H9 (cell line): ENCODE measurements at regions not wholly inside any gene's neighbourhood (a gene's known extent, or its start where the extent isn't known, plus 50 kb on each side); places are given as distances from the start of the nearest gene placed in this dataset.

ENCODE experiments used
- DNase-seq: peaks from one replicate; pipeline ENCODE4 v3.0.0-alpha.2; 2017
- H2AFZ ChIP-seq: one replicate; pipeline ENCODE4 v1.6.1; 2013; ENCODE audit warnings: mild to moderate bottlenecking, low read length, control low read depth, moderate library complexity
- H2AK5ac ChIP-seq: 2 replicates; pipeline ENCODE4 v1.6.1; 2013; ENCODE audit warnings: low read length, control low read depth, mixed read lengths; ENCODE audit not compliant: insufficient read length
- H2BK120ac ChIP-seq: one replicate; pipeline ENCODE4 v1.6.1; 2013; ENCODE audit warnings: low read depth, mild to moderate bottlenecking, low read length, control low read depth, inconsistent platforms; ENCODE audit not compliant: poor library complexity, severe bottlenecking
- H2BK12ac ChIP-seq: 2 replicates; pipeline ENCODE4 v1.6.1; 2013; ENCODE audit warnings: low read length, control low read depth, mixed read lengths, low read depth; ENCODE audit not compliant: insufficient read length
- H2BK15ac ChIP-seq: 2 replicates; pipeline ENCODE4 v1.6.1; 2013; ENCODE audit warnings: low read depth, low read length, control low read depth
- H2BK20ac ChIP-seq: one replicate; pipeline ENCODE4 v1.6.1; 2013; ENCODE audit warnings: low read depth, mild to moderate bottlenecking, low read length, control low read depth, inconsistent platforms; ENCODE audit not compliant: poor library complexity, severe bottlenecking
- H2BK5ac ChIP-seq: 2 replicates; pipeline ENCODE4 v1.6.1; 2013; ENCODE audit warnings: low read length, control low read depth, mixed read lengths; ENCODE audit not compliant: insufficient read length
- H3K14ac ChIP-seq: 2 replicates; pipeline ENCODE4 v1.6.1; 2013; ENCODE audit warnings: low read length, control low read depth; ENCODE audit not compliant: insufficient read depth
- H3K18ac ChIP-seq: 2 replicates; pipeline ENCODE4 v1.6.1; 2013; ENCODE audit warnings: low read depth, mild to moderate bottlenecking, mixed read lengths, low read length, control low read depth; ENCODE audit not compliant: insufficient read length
- H3K23ac ChIP-seq: 2 replicates; pipeline ENCODE4 v1.6.1; 2013; ENCODE audit warnings: low read length, control low read depth, mixed read lengths, low read depth; ENCODE audit not compliant: insufficient read length
- H3K23me2 ChIP-seq: 2 replicates; pipeline ENCODE4 v1.6.1; 2013; ENCODE audit warnings: low read depth, mild to moderate bottlenecking, mixed read lengths, low read length, control low read depth; ENCODE audit not compliant: insufficient read length, poor library complexity, severe bottlenecking
- H3K27ac ChIP-seq: 2 replicates; pipeline ENCODE4 v1.5.1; 2013; ENCODE audit warnings: low read length, control low read depth, mixed read lengths, low read depth; ENCODE audit not compliant: insufficient read length
- H3K27me3 ChIP-seq: 2 replicates; pipeline ENCODE4 v1.6.1; 2013; ENCODE audit warnings: low read length, control low read depth, inconsistent platforms; ENCODE audit not compliant: insufficient read depth
- H3K4ac ChIP-seq: 2 replicates; pipeline ENCODE4 v1.6.1; 2013; ENCODE audit warnings: low read depth, mild to moderate bottlenecking, control low read depth, inconsistent platforms, low read length, moderate library complexity
- H3K4me1 ChIP-seq: 2 replicates; pipeline ENCODE4 v1.6.1; 2013; ENCODE audit warnings: low read length, control low read depth, inconsistent platforms; ENCODE audit not compliant: insufficient read depth
- H3K4me2 ChIP-seq: 2 replicates; pipeline ENCODE4 v1.6.1; 2013; ENCODE audit warnings: low read length, control low read depth, mixed read lengths; ENCODE audit not compliant: insufficient read length, insufficient read depth
- H3K56ac ChIP-seq: 2 replicates; pipeline ENCODE4 v1.6.1; 2013; ENCODE audit warnings: low read depth, mild to moderate bottlenecking, mixed read lengths, low read length, control low read depth; ENCODE audit not compliant: insufficient read length
- H3K79me1 ChIP-seq: 2 replicates; pipeline ENCODE4 v1.6.1; 2013; ENCODE audit warnings: low read depth, mild to moderate bottlenecking, moderate library complexity, low read length, control low read depth, inconsistent platforms; ENCODE audit not compliant: insufficient read depth, poor library complexity, severe bottlenecking
- H3K79me2 ChIP-seq: 2 replicates; pipeline ENCODE4 v1.6.1; 2013; ENCODE audit warnings: low read length, control low read depth, inconsistent platforms; ENCODE audit not compliant: insufficient read depth
- H3K9ac ChIP-seq: 2 replicates; pipeline ENCODE4 v1.6.1; 2013; ENCODE audit warnings: low read length, control low read depth, mixed read lengths; ENCODE audit not compliant: insufficient read length; ENCODE audit errors: extremely low read depth
- H3K9me3 ChIP-seq: one replicate; pipeline ENCODE4 v1.6.1; 2013; ENCODE audit warnings: low read depth, low read length, inconsistent platforms; ENCODE audit not compliant: control insufficient read depth
- H3T11ph ChIP-seq: one replicate; pipeline ENCODE4 v1.6.1; 2013; ENCODE audit warnings: mild to moderate bottlenecking, low read length, control low read depth, inconsistent platforms
- H4K20me1 ChIP-seq: one replicate; pipeline ENCODE4 v1.6.1; 2013; ENCODE audit not compliant: control insufficient read depth, insufficient read length, insufficient read depth
- H4K5ac ChIP-seq: 2 replicates; pipeline ENCODE4 v1.6.1; 2013; ENCODE audit warnings: low read depth, mild to moderate bottlenecking, mixed read lengths, low read length, control low read depth; ENCODE audit not compliant: insufficient read length
- H4K8ac ChIP-seq: replicated peaks from 2 replicates; pipeline ENCODE4 v1.6.1; 2013; ENCODE audit warnings: low read length, control low read depth, mixed read lengths, low read depth; ENCODE audit not compliant: insufficient read length
- H4K91ac ChIP-seq: 2 replicates; pipeline ENCODE4 v1.6.1; 2013; ENCODE audit warnings: low read depth, mild to moderate bottlenecking, moderate library complexity, mixed read lengths, low read length, control low read depth; ENCODE audit not compliant: insufficient read length
- H3K27ac Mint-ChIP-seq, 3 experiments: 2 replicates in 2 of 3; 3 replicates in 1 of 3; pipeline ENCODE4 v1.8.0; 2020 to 2021; ENCODE audit warnings: mixed read lengths in 3 of 3, mild to moderate bottlenecking in 1 of 3, moderate library complexity in 1 of 3
- H3K27me3 Mint-ChIP-seq: 2 replicates; pipeline ENCODE4 v1.8.0; 2021; ENCODE audit warnings: low read depth, mild to moderate bottlenecking, moderate library complexity, mixed read lengths
- H3K36me3 Mint-ChIP-seq, 3 experiments: 2 replicates in 2 of 3; 3 replicates in 1 of 3; pipeline ENCODE4 v1.8.0; 2020 to 2021; ENCODE audit warnings: low read depth in 3 of 3, mixed read lengths in 3 of 3; ENCODE audit not compliant: insufficient read depth in 1 of 3
- H3K4me1 Mint-ChIP-seq, 2 experiments: 2 replicates each; pipeline ENCODE4 v1.8.0; 2020; ENCODE audit warnings: mixed read lengths in 2 of 2
- H3K4me3 Mint-ChIP-seq, 2 experiments: 2 replicates in 1 of 2; 3 replicates in 1 of 2; pipeline ENCODE4 v1.8.0; 2020 to 2021; ENCODE audit warnings: mild to moderate bottlenecking in 2 of 2, mixed read lengths in 2 of 2, moderate library complexity in 1 of 2
- H3K9me3 Mint-ChIP-seq, 2 experiments: 2 replicates in 1 of 2; 3 replicates in 1 of 2; pipeline ENCODE4 v1.8.0; 2020; ENCODE audit warnings: mild to moderate bottlenecking in 2 of 2, mixed read lengths in 2 of 2, moderate library complexity in 1 of 2
- WGBS: extraction: QIAGEN DNeasy Blood & Tissue Kit; methylation state at CpG from one replicate; pipeline ENCODE4 v1.1.7; 2013; ENCODE audit warnings: missing lambda C conversion rate, low lambda C conversion rate, mixed read lengths; ENCODE audit not compliant: insufficient read length; ENCODE audit errors: extremely low coverage; 5-methylcytosine and 5-hydroxymethylcytosine counted together
- TF ChIP-seq, protein P1 (sequence below): fragments of 200-600 bp; sonication (generic); conservative IDR thresholded peaks from 3 replicates; pipeline ENCODE4 v1.8.0; 2021; ENCODE audit warnings: antibody characterized with exemption, mild to moderate bottlenecking

DNA sequence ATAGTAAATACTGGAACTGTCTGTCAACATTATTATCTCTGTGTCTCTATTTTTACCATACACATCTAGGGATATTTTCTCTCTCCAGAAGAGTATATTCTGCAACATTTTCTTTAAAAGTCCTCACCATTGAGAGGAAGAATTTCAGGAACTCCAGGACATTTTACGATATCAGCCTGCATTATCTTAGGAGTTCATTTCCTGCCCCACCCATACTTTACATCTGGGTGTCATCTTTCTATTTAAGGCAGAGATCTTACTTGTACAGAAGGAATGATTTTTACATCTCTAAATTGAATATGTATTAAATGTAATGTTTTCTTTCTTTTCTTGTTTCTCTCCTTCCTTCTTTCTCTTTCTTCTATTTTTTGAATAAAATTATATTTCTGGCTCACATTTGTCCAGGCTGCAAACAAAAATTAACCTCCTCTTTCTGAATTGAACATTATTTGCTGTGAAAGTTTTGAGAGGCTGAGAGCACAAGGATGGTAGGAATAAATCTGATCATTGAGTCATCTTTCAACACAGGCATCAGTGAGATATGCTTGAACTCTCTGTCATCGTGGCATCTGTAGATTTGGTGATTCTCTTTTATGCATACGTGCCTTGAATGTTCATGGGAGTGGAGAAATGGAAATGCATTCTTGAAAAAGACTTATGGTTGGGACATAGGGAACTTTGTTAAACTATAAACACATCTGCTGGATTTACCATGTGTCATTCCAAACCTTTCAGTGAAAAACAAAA is 753.6 kb downstream of the SLC16A7 start:
- H2BK15ac ChIP-seq, result no peak overlapping the region
- no peak overlapping the region for H2BK20ac ChIP-seq
- no peak overlapping the region for H4K5ac ChIP-seq
- no peaks in the 10 kb centered on the region for H3K79me2 ChIP-seq
- no peaks in the 10 kb centered on the region for H3K27me3 ChIP-seq
- H3K23me2 ChIP-seq, result no peaks in the 10 kb centered on the region
- no peak overlapping the region for H3K9ac ChIP-seq
- H3K18ac ChIP-seq, result no peak overlapping the region
- Mint-ChIP-seq H3K27me3 (no peaks in the 10 kb centered on the region), H3K36me3 (no peaks in the 10 kb centered on the region), H3K9me3 (no peaks in the 10 kb centered on the region), H3K4me1 (no peaks in the 10 kb centered on the region), H3K27ac (no peak overlapping the region), H3K4me3 (no peak overlapping the region)
- H4K20me1 ChIP-seq, result no peaks in the 10 kb centered on the region
- H3K27ac ChIP-seq, result no peak overlapping the region
- H3K4me1 ChIP-seq, result no peaks in the 10 kb centered on the region
- no peak overlapping the region for H2AFZ ChIP-seq
- no peak overlapping the region for H2BK5ac ChIP-seq
- H3K56ac ChIP-seq, result no peak overlapping the region
- H3K23ac ChIP-seq, result no peak overlapping the region
- H3K14ac ChIP-seq, result no peak overlapping the region
- H3K9me3 ChIP-seq, result no peaks in the 10 kb centered on the region
- no peak overlapping the region for H2BK120ac ChIP-seq
- H4K8ac ChIP-seq, result no peak overlapping the region
- WGBS, result no CpG with 5 or more reads among the region's 3 CpGs
- DNase-seq, result no peak
- no peak overlapping the region for H3T11ph ChIP-seq
- no peak overlapping the region for H2BK12ac ChIP-seq
- H4K91ac ChIP-seq, result no peak overlapping the region
- H2AK5ac ChIP-seq, result no peak overlapping the region
- no peaks in the 10 kb centered on the region for H3K79me1 ChIP-seq
- TF ChIP-seq, protein P1, sequence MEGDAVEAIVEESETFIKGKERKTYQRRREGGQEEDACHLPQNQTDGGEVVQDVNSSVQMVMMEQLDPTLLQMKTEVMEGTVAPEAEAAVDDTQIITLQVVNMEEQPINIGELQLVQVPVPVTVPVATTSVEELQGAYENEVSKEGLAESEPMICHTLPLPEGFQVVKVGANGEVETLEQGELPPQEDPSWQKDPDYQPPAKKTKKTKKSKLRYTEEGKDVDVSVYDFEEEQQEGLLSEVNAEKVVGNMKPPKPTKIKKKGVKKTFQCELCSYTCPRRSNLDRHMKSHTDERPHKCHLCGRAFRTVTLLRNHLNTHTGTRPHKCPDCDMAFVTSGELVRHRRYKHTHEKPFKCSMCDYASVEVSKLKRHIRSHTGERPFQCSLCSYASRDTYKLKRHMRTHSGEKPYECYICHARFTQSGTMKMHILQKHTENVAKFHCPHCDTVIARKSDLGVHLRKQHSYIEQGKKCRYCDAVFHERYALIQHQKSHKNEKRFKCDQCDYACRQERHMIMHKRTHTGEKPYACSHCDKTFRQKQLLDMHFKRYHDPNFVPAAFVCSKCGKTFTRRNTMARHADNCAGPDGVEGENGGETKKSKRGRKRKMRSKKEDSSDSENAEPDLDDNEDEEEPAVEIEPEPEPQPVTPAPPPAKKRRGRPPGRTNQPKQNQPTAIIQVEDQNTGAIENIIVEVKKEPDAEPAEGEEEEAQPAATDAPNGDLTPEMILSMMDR, result no peak
- H3K4me2 ChIP-seq, result no peak overlapping the region
- no peak overlapping the region for H3K4ac ChIP-seq
